HUDEP-2 (cell line): ENCODE measurements at regions not wholly inside any gene's neighbourhood (a gene's known extent, or its start where the extent isn't known, plus 50 kb on each side); places are given as distances from the start of the nearest gene placed in this dataset.

Experiments
- DNase-seq, 76 experiments: peaks; one replicate each; lab custom pipeline; 2025; ENCODE audit not compliant: unreplicated experiment in 76 of 76; lab: John Stamatoyannopoulos, UW

GRCh38 chr5:175388531-175388930 lies 55.5 kb downstream of the DRD1 start:
- no peak for DNase-seq

- DNase-seq, result no peak
These were observed 56.8 kb downstream of the DRD1 start for GRCh38 chr5:175387144-175387543.

DNA sequence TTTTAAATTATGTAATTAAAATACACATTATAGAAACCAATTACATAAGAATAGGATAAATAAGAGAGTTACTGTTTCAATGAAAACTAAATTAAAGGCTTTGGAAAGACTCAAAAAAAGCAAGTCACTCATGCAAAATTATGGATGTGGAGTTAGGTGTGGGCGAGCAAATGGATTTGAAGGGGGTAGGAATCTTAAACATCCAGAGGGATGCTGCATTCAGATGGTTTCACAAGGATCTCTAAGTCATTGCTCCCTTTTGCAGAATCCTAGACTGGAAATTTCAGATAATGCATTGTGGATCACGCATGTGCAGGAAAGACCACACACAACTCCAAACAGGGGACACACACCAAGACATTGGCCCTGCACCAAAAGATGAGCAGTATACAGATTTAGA lies 57.5 kb downstream of the DRD1 start:
- no peak for DNase-seq

DNA sequence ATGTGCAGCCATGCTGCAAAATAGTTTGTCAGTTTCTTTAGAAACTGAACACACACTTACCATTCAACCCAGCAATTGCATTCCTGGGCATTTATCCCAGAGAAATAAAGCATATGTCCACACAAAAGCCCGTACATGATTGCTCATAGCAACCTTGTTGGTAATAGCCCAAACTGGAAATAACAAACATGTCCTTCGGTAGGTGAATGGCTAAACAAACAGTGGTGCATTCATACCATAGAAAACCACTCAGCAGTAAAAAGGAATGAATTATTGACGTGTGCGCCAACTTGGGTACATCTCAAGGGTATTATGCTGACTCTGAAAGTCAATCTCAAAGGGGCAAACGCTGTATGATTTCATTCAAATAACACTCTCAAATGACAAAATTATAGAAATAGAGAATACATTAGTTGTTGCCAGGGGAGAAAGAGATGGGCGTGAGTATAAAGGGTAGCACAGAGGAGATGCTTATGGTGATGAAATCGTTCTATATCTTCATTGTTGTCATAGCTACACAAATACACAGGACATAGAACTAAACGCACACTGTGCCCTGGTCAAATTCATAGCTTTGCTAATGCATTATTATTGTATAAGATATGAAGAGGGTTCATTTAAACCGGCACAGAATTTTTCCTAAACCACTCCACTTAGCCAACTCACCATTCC lies 58.2 kb downstream of the DRD1 start:
- DNase-seq, result no peak

DNA sequence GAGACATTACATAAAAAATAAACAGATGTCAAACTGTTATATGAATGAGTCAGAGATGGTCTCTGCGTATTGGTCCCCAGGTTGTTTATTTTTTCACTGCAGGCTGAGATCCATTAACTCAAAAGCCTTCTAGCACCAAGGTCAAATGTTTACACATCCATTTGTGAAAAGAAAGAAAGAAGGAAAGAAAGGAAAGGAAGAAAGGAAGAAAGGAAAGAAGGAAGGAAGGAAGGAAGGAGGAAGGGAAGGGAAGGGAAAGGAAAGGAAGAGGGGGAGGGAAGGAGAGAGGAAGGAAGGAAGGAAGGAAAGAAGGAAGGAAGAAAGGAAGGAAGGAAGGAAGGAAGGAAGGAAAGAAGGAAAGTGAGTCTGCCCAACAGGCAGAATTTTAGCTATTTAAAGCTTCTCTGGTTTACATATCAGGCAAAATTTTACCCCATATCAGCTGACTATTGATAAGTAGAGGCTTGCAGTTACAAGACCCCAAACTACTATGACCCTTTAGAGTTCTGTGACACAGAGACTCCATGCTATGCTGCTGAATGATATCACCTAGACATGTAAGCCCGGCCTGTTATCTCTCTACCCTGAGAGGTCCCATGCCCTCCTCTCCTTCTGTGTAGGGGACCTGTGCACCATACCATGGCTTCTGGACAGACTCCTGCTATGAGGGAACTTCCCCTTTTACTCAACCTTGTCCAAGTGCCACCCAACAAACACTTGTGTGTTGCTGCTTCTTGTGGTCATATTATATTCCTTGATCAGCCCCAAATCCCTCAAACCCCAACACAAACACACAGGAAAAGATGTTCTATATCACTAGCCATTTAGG lies 59.0 kb downstream of the DRD1 start:
- no peak for DNase-seq

DNA sequence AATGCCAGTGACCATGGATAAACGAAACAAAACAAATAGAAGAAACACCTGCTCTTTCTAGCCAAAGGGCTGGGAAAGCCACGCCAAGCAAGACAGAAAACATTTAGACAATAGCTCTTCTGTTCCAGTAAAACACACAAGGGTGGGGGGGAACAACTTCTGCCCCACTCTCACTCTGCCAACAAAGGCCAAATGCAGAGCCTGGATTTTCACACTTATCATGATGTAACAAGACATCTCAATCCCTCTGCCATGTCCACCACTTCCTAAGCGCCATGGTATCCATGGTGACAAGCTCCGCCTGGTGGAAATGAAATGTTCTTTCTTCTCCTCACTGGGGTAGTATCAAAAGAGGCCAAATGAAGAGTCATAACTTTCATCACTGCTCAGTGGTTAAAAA lies 60.6 kb downstream of the DRD1 start:
- no peak for DNase-seq

DNA sequence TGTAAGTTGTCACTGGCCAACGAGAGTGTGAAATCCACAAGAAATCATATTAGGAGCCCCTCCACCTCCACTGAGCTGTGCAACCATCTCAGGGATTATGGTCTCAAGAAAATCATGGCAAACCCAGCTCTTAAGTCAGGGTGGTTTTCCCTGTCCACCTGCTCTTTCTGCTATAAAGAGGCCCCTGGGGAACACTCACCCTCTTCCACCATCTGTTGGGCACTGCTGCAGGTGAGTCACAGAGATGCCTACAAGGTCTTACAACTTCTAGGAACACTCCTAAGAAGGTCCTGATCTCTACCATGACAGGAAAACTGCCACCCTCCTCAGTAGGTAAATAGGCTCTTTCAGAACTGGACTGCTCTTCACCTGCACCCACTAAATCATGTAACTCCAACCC lies 61.8 kb downstream of the DRD1 start:
- DNase-seq, result no peak

GRCh38 chr5:175381130-175381529 lies 62.9 kb downstream of the DRD1 start:
- no peak for DNase-seq

DNA sequence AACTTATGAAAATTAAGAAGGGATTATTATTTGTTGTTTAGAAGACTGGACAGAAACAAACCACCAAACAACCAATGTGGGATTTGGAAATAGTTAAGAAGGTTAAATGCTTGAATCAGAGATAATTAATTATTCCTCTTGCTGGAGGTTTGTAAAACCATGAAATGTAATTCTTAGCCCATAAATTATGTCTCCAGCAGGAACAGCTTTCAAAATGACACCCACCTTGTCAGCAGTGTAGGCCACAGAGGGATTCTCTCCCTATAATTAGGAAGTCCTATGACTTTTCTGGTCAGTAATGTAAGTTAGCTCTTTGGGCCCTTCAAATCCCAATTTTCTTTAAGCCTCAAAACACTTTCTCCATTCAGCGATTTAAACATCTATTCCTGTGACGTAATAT lies 63.3 kb downstream of the DRD1 start:
- DNase-seq, result no peak

- DNase-seq, result no peak
These were observed 64.1 kb downstream of the DRD1 start for GRCh38 chr5:175379867-175380266.

DNA sequence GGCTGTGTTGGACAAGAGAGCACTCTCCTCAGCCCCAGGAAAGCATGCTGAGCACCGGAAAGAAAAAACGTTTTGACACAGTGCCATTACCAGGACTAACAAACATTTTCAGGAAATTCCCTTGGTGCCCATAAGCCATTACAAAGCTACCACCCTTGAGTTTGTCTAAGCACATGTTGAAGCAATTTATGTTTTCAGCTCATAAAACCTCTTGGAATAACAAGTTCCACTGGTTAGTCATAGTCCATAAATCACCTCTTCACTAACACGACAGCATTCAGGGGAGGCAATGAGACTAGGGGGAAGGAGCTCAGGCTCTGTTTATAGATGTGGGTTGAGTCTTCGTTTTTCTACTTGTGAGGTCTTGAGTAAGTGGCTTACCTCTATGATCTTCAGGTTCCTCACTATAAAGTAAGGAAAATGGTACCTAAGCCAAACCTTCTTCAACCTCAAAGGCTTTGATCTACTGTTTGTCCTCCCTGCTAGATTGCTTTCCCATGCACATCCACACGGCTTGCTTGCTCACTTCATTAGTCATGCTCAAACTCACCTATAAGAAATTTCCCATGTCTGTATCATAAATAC lies 65.4 kb downstream of the DRD1 start:
- no peak for DNase-seq

GRCh38 chr5:175377816-175378215 lies 66.2 kb downstream of the DRD1 start:
- DNase-seq, result no peak

DNA sequence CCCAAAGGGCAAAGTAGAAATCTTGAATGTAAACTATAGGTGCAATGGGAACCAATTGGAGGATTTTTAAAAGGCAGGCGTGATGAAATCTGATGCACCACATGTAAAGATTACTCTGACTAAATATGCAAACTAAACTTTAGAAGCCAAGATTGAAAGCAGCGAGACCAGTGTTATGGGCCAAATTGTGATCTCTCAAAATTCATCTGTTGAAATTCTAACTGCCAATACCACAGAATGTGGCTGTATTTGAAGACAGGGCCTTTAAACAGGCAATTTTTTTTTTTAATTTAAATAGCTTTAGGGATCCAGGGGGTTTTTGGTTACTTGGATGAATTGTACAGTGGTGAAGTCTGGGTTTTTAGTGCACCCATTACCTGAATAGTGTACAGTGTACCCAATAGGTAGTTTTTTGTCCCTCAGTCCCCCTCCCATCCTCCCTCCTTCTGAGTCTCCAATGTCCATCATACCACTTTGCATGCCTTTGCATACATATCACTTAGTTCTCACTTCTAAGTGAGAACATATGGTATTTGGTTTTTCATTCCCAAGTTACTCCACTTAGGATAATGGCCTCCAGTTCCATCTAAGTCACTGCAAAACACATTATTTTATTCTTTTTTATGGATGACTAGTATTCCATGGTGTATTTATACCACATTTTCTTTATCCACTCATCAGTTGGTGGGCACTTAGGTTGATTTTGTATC lies 69.7 kb downstream of the DRD1 start:
- no peak for DNase-seq

- DNase-seq, result no peak
These were observed 78.1 kb downstream of the DRD1 start for GRCh38 chr5:175365866-175366265.

DNA sequence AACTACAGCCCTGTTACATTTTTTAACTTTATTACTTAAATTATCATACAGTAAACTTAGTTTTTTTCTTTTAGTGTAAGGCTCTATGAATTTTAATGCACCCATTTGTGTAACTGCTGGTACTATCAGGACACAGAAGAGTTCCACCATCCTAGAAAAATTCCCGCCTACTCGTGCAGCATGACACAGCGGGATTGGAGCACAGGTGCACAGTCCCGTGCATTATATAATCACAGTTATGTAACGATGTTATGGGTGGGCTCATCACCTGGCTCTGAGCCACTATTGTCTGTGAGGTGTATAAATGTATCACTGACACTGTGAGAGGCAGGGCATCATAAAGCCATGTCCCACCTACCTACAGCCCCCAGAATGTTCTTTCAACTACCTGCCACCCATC lies 80.7 kb downstream of the DRD1 start:
- no peak for DNase-seq

GRCh38 chr5:175357995-175358394 lies 86.0 kb downstream of the DRD1 start:
- DNase-seq, result no peak

DNA sequence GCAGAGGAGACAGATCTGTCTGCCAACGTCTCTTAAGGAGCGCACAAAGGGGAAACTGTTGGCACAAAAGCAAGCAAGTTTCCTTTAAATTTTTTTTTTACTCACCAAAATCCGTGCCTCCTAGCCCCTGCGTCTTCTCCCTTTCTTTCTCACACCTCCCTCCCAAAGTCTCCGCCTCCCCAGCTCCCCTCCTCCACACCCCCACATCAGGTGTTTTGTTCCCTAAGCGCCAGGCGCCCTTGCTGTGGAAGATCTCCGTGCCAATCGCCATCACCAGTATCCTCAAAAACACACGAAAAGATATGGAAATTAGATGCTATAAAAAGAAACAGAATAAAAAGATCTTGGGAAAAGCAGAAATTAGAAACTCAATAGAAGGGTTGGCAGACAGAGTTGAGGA lies 87.6 kb downstream of the DRD1 start:
- no peak for DNase-seq

GRCh38 chr5:175354964-175355363 lies 89.0 kb downstream of the DRD1 start:
- DNase-seq, result no peak

GRCh38 chr5:175353926-175354325 lies 90.1 kb downstream of the DRD1 start:
- no peak for DNase-seq

- DNase-seq, result no peak
These were observed 91.9 kb downstream of the DRD1 start for GRCh38 chr5:175351897-175352590.

DNA sequence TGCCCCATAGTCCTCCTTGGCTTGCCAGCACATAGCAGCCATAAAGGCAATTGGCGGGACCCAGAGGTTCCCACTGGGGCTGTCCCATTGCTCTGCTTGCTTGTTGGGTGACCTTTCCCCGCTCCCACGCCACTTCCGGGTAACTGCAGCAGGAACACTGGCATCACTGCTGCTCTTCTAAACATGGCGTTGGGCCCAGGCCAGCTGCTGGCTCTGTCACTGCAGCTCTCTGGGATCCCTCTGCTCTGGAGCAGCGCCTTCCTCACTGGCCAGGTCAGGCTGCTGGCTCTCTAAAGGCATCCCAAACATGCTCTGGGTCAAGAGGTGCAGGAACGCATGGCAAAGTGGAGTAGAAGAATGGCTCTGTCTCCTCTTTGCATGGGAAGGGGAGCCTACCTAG lies 92.9 kb downstream of the DRD1 start:
- no peak for DNase-seq
